GM21447 (cell line): ENCODE measurements at regions not wholly inside any gene's neighbourhood (a gene's known extent, or its start where the extent isn't known, plus 50 kb on each side); places are given as distances from the start of the nearest gene placed in this dataset.

Experiments used
- ATAC-seq: cut with Tn5 transposase; IDR thresholded peaks from one replicate; pipeline ENCODE4 v1.9.1; 2021; ENCODE audit not compliant: unreplicated experiment

- ATAC-seq = no peak
Measured at GRCh38 chr2:60296219-60296955, 257.1 kb downstream of the BCL11A start.

GRCh38 chr2:60295636-60295962, 257.9 kb downstream of the BCL11A start:
- ATAC-seq = no peak

DNA sequence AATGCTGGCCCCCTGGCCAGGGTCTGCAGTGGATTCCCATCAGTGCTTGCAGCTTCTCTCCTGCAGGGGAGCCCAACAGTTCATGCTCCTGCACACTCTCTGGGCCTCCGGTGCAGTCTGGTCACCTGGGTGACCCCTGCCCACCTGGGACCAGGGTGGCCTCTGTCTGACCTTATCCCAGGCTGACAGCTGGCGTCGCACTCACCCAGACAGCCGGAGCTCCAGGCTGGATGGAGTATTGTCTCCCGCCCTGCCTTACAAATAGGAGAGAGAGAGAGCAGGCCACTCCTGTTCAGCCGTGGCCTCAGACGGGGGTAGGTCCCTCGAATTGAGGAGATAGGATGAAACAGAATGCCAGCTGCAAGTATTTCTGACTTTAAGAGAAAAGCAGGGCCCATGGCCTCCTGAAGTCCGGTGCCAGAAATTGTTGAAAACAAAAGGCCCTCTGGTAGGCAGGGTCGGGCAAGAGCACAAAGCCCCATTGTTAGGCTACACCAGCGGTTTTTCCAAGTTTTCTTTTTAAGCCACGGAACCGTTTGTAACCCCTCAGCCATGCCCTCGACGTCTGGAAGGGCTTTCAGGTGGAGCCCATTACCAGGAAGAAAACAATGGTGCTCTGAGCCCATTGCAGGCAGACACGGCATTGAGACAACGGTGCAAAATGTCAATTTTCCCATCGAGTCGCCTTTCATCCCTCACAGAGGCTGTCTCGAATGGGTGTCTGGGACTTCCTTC, 258.4 kb downstream of the BCL11A start:
- no peak for ATAC-seq

DNA sequence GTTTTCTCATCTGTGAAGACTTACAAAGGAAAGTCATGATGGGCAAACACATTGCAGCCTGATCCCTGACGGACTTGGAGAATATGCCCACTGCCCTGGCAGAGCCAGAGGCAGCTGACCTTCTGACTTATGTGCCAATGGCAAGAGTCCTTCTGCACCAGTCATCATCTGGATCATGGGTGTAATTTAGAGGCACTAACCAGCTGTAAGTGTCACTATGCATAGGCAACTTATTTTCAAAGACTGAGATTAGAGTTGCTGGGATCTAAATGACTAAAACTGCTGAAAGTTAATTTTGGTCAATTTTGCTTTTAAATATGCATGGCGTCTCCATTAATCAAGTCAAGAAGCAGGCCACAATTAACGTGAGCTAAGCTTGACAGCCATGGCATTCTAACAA, 261.2 kb downstream of the BCL11A start:
- no peak for ATAC-seq

GRCh38 chr2:60290509-60290908, 262.9 kb downstream of the BCL11A start:
- no peak for ATAC-seq

DNA sequence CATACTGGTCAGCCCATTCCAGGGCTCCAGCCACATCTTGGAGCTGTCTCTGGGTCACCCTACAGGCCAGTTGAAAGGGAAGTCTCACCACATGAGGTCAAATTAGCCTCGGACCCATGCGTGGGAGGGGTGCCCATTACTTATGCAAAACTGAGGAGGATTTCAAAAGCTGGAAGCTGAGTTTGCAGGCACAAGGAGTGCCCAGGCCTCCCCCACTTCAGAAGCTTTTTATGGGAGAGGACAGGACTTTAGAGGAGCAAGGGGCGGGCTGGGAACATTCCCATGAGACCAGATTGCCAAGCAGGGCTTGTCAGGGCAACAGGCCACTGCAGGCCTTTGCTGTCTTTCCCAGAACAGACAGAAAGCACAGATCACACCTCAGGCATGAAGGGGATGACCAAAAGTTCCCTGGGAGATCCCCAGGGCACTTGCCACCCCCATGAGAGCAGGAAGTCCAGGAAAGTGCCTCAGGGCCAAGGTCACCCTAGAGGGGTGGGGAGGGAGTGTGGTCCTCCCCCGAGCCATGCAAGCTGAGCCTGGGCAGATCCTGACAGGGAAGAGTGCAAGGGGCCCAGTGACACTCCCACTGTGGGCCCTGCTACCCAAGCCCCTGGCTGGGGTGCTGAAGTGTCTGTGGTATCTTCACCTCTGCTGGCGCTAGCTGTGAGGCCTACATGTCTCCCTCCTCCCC, 267.7 kb downstream of the BCL11A start:
- ATAC-seq = no peak

DNA sequence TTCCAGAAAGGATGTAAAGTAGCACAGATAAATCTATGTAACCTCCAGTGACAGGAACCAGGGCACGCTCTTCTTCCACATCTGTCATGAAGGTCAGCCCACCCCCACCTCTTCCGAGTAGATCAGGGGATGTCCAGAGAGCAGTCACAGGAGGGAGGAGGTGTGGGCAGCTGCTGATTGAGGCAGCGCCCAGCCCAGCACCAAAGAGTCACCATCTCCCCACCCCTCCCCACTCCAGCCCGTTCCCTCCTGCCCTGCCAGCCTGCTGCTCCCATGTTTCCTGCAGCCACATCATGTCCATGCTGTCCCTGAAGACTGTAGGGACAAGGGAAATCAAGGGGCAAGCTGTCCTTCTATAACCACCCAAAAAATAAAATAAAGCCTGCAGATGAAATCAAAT, 269.8 kb downstream of the BCL11A start:
- ATAC-seq = no peak

- no peak for ATAC-seq
Measured at GRCh38 chr2:60282886-60283285, 270.6 kb downstream of the BCL11A start.

DNA sequence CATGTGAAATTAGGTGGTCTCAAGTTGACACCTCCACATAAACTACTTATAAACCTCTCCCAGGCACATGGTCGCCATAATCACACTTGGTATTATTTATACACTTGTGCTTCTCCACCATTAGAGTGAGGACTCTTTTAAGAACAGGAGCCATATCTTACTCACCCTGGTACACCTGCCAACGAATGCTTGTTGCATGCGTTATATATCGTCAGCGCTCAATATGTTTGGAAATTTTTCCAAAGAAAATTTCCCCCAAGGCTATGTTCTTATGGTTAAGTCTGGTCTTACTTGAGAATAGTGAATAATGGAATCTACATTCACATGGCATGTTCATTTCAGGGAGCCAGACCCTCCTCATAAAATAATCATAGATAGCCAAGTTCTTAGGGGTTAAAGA, 271.7 kb downstream of the BCL11A start:
- no peak for ATAC-seq

GRCh38 chr2:60280238-60280637, 273.2 kb downstream of the BCL11A start:
- no peak for ATAC-seq

- no peak for ATAC-seq
Measured at GRCh38 chr2:60278906-60279305, 274.5 kb downstream of the BCL11A start.

- no peak for ATAC-seq
Measured at GRCh38 chr2:60275958-60276357, 277.5 kb downstream of the BCL11A start.

DNA sequence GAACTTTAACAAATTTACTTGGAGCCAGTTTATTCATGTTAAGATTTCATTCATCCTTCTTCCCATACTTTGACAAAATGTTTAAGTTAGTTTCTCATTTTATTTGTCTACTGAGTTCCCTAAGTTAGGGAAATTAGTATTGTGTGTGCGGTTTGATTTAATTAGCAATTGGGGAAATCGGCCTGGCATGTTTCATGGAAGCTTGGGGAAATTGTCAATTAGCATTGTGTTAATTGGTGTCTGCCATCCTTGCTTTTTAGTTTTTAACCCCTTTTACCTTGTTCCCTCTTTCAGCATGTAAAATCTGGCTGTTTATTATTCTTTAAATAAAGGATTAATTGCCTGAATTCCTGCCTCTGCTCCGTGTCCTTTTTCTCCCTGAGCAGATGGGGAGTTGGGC, 279.6 kb downstream of the BCL11A start:
- ATAC-seq = no peak

DNA sequence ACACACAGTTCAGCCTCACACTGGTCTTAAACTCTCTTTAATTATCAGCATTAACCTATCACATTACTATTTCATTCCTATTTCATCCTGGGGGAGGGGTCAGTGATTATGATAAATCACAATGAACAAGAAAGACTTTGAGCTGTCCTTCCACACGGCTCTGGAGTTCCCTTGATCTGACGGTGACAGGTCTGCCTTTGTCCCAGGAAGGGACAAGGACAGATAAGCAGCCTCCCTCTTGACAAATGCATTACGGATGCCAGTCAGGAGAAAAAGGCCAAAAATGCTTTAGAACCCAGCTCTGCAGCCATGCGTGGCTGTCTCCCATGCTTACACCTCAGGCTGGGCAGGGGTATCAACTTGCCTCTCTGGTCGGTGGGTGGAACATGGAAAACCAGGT, 281.7 kb downstream of the BCL11A start:
- no peak for ATAC-seq

GRCh38 chr2:60271131-60271530, 282.3 kb downstream of the BCL11A start:
- ATAC-seq = no peak

DNA sequence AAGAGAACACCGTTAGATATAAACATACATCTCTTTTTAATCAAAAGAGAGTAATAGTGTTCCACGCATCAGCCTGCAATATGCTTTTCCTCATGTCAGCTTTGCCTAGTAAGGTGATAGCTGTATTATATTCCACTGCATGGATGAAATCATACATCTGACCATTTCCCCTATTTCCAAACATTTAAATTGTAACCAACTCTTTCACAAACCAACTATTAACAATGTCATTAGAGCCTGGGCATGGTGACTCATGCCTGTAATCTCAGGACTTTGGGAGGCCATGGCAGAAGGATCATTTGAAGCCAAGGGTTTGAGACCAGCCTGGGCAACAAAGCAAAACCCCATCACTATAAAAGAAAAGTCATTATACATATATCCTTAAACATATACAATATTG, 284.8 kb downstream of the BCL11A start:
- no peak for ATAC-seq

GRCh38 chr2:60268032-60268431, 285.4 kb downstream of the BCL11A start:
- ATAC-seq = no peak

GRCh38 chr2:60267122-60267521, 286.3 kb downstream of the BCL11A start:
- ATAC-seq = no peak

GRCh38 chr2:60262178-60262577, 291.3 kb downstream of the BCL11A start:
- ATAC-seq = no peak

- ATAC-seq = no peak
Measured at GRCh38 chr2:60260639-60261296, 292.7 kb downstream of the BCL11A start.

DNA sequence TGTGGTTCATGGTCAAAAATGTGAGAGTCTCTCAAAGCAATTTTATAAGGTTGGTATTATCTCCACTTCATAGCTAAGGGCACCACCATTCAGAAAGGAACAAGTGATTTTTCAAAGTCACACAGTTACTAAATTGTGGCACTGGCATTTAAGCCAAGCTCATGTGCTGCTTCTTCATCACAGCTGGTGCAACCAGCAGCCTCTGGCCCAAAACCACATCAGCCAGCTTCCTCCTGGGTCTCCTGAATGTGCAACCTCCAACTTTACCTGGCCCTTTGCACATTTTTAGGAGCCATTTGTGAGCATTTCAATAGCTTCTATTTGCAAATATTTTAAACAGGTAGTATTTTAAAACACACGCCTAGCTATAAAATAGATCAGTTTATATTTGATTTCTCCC, 293.7 kb downstream of the BCL11A start:
- ATAC-seq = no peak
